ENCODE measurements at regions not wholly inside any gene's neighbourhood (a gene's known extent, or its start where the extent isn't known, plus 50 kb on each side); places are given as distances from the start of the nearest gene placed in this dataset.

DNA sequence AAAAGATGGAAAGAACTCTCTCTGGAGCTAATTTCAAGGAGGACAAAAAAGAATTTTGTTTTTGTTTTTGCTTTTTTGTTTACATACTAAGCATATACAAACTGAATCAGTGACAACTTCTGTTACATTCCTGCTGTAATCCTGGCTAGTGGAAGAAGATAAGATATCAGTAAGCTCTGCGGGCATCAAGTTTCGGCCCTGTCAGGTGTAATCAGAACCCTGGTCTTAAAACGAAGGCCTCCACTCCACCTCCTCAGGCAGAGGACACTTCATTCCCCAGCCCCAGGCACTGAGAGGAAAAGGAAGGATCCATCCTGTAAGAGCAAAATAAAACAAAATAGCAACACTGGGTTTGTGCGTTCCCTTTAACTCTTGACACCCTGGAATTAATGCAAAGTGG, 88.9 kb upstream of the ARHGAP29 start:
- no peak for DNase-seq (ENCODE audit: low read depth)
- TF ChIP-seq, protein P1, sequence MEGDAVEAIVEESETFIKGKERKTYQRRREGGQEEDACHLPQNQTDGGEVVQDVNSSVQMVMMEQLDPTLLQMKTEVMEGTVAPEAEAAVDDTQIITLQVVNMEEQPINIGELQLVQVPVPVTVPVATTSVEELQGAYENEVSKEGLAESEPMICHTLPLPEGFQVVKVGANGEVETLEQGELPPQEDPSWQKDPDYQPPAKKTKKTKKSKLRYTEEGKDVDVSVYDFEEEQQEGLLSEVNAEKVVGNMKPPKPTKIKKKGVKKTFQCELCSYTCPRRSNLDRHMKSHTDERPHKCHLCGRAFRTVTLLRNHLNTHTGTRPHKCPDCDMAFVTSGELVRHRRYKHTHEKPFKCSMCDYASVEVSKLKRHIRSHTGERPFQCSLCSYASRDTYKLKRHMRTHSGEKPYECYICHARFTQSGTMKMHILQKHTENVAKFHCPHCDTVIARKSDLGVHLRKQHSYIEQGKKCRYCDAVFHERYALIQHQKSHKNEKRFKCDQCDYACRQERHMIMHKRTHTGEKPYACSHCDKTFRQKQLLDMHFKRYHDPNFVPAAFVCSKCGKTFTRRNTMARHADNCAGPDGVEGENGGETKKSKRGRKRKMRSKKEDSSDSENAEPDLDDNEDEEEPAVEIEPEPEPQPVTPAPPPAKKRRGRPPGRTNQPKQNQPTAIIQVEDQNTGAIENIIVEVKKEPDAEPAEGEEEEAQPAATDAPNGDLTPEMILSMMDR (IDR thresholded peaks at IDR 0.05; ENCODE audit: low read depth, low read length, missing control alignments) = no peak
- no peak overlapping the region for H3K4me3 ChIP-seq (ENCODE audit: low read depth, low read length)

GRCh38 chr1:94325377-94326302, 88.3 kb upstream of the ARHGAP29 start:
- DNase-seq (ENCODE audit: low read depth) = no peak
- TF ChIP-seq, protein P1 (IDR thresholded peaks at IDR 0.05; ENCODE audit: low read depth, low read length, missing control alignments) = no peak
- no peak overlapping the region for H3K4me3 ChIP-seq (ENCODE audit: low read depth, low read length)

DNA sequence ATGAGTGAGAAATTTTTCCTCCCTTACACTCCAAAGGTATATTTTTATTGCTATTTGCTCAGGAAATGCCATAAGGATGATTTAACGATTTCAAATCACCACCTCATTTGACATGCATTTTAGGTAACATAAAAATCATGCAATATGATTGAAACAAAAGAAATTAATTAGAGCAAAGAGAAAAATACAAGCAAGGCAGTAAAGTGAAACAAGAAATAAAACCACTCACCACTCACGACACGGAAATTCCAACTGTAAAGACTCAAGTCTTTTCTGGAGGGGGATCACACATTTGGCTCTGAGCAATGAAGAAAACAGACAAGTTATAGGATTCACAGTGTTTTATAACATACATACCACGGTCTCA, 86.8 kb upstream of the ARHGAP29 start:
- H3K4me3 ChIP-seq (ENCODE audit: low read depth, low read length) = no peak overlapping the region
- TF ChIP-seq, protein P1 (IDR thresholded peaks at IDR 0.05; ENCODE audit: low read depth, low read length, missing control alignments) = no peak
- no peak for DNase-seq (ENCODE audit: low read depth)

DNA sequence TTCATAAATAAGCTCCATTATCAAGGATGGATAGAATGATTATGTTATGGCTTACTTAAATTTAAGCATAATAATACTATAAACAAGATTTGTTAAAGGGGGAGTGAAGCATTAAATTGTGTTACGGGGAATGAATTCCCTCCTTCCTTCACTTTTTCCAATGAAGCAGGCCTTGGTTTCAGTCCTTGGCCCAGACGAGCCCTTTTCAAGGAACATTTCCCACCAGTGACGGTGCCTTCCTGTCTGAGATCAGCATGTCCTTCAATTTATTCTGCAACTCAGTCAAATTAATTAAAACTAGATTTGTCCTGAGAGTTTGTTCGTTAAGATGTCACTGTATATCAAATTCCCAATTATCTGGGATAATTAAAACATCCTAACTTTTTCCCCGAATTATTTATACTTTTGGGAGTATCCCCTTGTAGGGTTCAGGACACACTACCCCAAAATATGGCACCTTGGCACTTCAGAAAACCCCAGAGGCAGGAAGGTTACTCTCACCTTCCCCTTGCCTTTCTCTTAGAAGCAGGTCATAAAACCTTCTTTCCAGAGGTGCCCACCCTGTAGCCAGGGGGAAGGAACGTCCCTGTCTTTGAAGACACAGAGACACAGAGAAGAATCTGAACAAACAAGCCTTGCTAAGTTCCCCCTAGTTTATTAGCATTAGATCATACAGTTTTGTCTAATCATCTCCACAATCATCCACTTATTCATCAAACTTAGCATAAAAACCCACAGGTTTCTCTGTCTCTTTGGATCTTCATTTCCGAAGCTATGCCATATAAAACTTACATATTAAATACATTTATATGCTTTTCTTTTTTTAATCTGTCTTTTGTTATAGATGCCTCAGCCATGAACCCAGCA, 86.2 kb upstream of the ARHGAP29 start:
- DNase-seq (ENCODE audit: low read depth) = no peak
- H3K4me3 ChIP-seq (ENCODE audit: low read depth, low read length) = no peak overlapping the region
- TF ChIP-seq, protein P1 (IDR thresholded peaks at IDR 0.05; ENCODE audit: low read depth, low read length, missing control alignments) = no peak

DNA sequence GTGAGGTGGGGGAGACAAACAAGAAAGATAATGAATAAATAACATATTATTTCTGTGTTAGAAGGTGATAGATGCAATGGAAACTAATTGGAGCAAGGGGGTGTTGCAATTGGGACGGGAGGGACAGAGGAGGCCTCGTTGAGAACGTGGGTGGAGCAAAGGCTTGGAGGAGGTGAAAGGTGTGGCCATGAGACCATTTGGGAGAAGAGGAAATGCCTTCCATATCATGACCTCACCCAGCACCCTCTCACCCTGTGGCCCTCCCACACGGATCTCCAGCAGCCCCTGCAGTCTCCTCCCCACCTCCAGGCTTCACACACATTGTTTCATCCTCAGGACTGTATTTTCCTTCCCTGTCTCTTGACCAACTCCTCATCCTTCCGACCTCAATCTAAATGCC, 85.3 kb upstream of the ARHGAP29 start:
- TF ChIP-seq, protein P1 (IDR thresholded peaks at IDR 0.05; ENCODE audit: low read depth, low read length, missing control alignments) = no peak
- DNase-seq (ENCODE audit: low read depth) = no peak

GRCh38 chr1:94321662-94322061, 84.3 kb upstream of the ARHGAP29 start:
- TF ChIP-seq, protein P1 (IDR thresholded peaks at IDR 0.05; ENCODE audit: low read depth, low read length, missing control alignments) = no peak
- no peak overlapping the region for H3K4me3 ChIP-seq (ENCODE audit: low read depth, low read length)
- DNase-seq (ENCODE audit: low read depth) = no peak

More for the DNA sequence above, 85.3 kb upstream of the ARHGAP29 start:
- H3K4me3 ChIP-seq (ENCODE audit: low read depth, low read length) = no peak overlapping the region

Measured in GM12864 (cell line).